A549 (cell line): ENCODE measurements at regions not wholly inside any gene's neighbourhood (a gene's known extent, or its start where the extent isn't known, plus 50 kb on each side); places are given as distances from the start of the nearest gene placed in this dataset.

Experiments used
- CHD2 ChIP-seq: fragments of 150-350 bp; IDR thresholded peaks from 2 replicates; pipeline ENCODE4 v1.6.1; 2014; ENCODE audit warnings: low read length; ENCODE audit not compliant: partially characterized antibody
- EP300 ChIP-seq, 2 experiments: fragments of >200 bp; sonication (Bioruptor Twin); formaldehyde crosslinking; IDR thresholded peaks; 2 replicates in 1 of 2; 3 replicates in 1 of 2; pipeline ENCODE4 v1.6.1; 2016 to 2017
- ESRRA ChIP-seq: fragments of 150-350 bp; IDR thresholded peaks from 2 replicates; pipeline ENCODE4 v1.6.1; 2014; ENCODE audit warnings: mild to moderate bottlenecking, low read length, borderline replicate concordance
- HDAC2 ChIP-seq: fragments of 200-600 bp; sonication (generic); IDR thresholded peaks from 2 replicates; pipeline ENCODE4 v1.6.1; 2016
- POLR2A ChIP-seq: IDR thresholded peaks from 2 replicates; pipeline ENCODE4 v1.6.1; 2012; ENCODE audit warnings: mild to moderate bottlenecking, low read length
- RAD21 ChIP-seq, 2 experiments: fragments of >200 bp in 1 of 2; sonication (Bioruptor Twin) in 1 of 2; formaldehyde crosslinking in 1 of 2; IDR thresholded peaks in 1 of 2; conservative IDR thresholded peaks in 1 of 2; 2 replicates in 1 of 2; 3 replicates in 1 of 2; pipeline ENCODE4 v1.6.1; 2012 to 2018; ENCODE audit warnings: inconsistent platforms in 1 of 2
- RCOR1 ChIP-seq: fragments of 150-350 bp; IDR thresholded peaks from 2 replicates; pipeline ENCODE4 v1.6.1; 2014; ENCODE audit warnings: antibody characterized with exemption, low read length, low read depth
- SMC3 ChIP-seq: fragments of >200 bp; sonication (Bioruptor Twin); formaldehyde crosslinking; IDR thresholded peaks from 3 replicates; pipeline ENCODE4 v1.6.1; 2018; ENCODE audit warnings: inconsistent platforms
- TF ChIP-seq, protein P1 (sequence below): fragments of >200 bp; sonication (Bioruptor Twin); formaldehyde crosslinking; IDR thresholded peaks from 3 replicates; pipeline ENCODE4 v1.5.1; 2016
- TF ChIP-seq, protein P2 (sequence below): fragments of 150-350 bp; IDR thresholded peaks from 2 replicates; pipeline ENCODE4 v1.6.1; 2014; ENCODE audit warnings: low read depth, mild to moderate bottlenecking, low read length
- TF ChIP-seq, protein P3 (sequence below): fragments of 200-600 bp; sonication (generic); IDR thresholded peaks from 2 replicates; pipeline ENCODE4 v1.6.1; 2016; ENCODE audit warnings: antibody characterized with exemption, mild to moderate bottlenecking, moderate library complexity
- TF ChIP-seq, protein P4 (sequence below): fragments of 450-650 bp; IDR thresholded peaks from 2 replicates; pipeline ENCODE4 v1.6.1; 2014; ENCODE audit warnings: antibody characterized with exemption

DNA sequence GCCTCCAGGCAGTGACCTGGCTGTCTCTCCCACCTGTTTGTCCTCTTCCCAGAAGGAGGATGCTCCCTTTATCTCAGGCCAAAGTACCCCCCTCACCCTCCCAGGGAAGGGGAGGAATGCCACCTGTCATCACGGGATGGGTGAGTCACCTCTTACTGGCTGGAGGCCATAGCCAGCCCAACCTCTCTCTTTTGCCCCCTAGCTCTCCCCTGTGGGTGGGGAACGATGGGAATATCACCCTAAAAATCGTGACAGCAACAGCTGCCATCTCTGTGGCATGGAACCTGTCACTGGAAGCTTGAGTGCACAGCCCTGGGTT, 137.5 kb upstream of the PTPN1 start:
- TF ChIP-seq CHD2 (no peak), HDAC2 (no peak), EP300 (IDR thresholded peaks at IDR 0.05) (peak; percentile 57 to 68; a peak in 2 of 5 replicates), SMC3 (peak; percentile 27; the same call in 1 of the 3 replicates), POLR2A (0 out of 2 replicates have a peak, but pooled peaks have one; percentile 19), RCOR1 (no peak), ESRRA (no peak), RAD21 (conservative IDR thresholded peaks at IDR 0.05 in 1 of 2, IDR thresholded peaks at IDR 0.05 in 1 of 2) (peak in 1 of 2 experiments; percentile 24; a peak in 2 of 5 replicates)
- TF ChIP-seq, protein P1, sequence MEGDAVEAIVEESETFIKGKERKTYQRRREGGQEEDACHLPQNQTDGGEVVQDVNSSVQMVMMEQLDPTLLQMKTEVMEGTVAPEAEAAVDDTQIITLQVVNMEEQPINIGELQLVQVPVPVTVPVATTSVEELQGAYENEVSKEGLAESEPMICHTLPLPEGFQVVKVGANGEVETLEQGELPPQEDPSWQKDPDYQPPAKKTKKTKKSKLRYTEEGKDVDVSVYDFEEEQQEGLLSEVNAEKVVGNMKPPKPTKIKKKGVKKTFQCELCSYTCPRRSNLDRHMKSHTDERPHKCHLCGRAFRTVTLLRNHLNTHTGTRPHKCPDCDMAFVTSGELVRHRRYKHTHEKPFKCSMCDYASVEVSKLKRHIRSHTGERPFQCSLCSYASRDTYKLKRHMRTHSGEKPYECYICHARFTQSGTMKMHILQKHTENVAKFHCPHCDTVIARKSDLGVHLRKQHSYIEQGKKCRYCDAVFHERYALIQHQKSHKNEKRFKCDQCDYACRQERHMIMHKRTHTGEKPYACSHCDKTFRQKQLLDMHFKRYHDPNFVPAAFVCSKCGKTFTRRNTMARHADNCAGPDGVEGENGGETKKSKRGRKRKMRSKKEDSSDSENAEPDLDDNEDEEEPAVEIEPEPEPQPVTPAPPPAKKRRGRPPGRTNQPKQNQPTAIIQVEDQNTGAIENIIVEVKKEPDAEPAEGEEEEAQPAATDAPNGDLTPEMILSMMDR = no peak
- TF ChIP-seq, protein P2, sequence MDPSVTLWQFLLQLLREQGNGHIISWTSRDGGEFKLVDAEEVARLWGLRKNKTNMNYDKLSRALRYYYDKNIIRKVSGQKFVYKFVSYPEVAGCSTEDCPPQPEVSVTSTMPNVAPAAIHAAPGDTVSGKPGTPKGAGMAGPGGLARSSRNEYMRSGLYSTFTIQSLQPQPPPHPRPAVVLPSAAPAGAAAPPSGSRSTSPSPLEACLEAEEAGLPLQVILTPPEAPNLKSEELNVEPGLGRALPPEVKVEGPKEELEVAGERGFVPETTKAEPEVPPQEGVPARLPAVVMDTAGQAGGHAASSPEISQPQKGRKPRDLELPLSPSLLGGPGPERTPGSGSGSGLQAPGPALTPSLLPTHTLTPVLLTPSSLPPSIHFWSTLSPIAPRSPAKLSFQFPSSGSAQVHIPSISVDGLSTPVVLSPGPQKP = no peak
- TF ChIP-seq, protein P3, sequence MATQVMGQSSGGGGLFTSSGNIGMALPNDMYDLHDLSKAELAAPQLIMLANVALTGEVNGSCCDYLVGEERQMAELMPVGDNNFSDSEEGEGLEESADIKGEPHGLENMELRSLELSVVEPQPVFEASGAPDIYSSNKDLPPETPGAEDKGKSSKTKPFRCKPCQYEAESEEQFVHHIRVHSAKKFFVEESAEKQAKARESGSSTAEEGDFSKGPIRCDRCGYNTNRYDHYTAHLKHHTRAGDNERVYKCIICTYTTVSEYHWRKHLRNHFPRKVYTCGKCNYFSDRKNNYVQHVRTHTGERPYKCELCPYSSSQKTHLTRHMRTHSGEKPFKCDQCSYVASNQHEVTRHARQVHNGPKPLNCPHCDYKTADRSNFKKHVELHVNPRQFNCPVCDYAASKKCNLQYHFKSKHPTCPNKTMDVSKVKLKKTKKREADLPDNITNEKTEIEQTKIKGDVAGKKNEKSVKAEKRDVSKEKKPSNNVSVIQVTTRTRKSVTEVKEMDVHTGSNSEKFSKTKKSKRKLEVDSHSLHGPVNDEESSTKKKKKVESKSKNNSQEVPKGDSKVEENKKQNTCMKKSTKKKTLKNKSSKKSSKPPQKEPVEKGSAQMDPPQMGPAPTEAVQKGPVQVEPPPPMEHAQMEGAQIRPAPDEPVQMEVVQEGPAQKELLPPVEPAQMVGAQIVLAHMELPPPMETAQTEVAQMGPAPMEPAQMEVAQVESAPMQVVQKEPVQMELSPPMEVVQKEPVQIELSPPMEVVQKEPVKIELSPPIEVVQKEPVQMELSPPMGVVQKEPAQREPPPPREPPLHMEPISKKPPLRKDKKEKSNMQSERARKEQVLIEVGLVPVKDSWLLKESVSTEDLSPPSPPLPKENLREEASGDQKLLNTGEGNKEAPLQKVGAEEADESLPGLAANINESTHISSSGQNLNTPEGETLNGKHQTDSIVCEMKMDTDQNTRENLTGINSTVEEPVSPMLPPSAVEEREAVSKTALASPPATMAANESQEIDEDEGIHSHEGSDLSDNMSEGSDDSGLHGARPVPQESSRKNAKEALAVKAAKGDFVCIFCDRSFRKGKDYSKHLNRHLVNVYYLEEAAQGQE = no peak
- TF ChIP-seq, protein P4, sequence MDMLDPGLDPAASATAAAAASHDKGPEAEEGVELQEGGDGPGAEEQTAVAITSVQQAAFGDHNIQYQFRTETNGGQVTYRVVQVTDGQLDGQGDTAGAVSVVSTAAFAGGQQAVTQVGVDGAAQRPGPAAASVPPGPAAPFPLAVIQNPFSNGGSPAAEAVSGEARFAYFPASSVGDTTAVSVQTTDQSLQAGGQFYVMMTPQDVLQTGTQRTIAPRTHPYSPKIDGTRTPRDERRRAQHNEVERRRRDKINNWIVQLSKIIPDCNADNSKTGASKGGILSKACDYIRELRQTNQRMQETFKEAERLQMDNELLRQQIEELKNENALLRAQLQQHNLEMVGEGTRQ = no peak
